KBM-7 (cell line): ENCODE measurements at regions not wholly inside any gene's neighbourhood (a gene's known extent, or its start where the extent isn't known, plus 50 kb on each side); places are given as distances from the start of the nearest gene placed in this dataset.
"Not testable (repeated sequence)": the region's sequence is repeated elsewhere in the genome, so short reads cannot be mapped to it uniquely, and the experiment has no call there.

Source experiments
- DNase-seq: peaks from one replicate; pipeline ENCODE4 v3.0.0-alpha.2; 2015
- in situ Hi-C: fragments of 300-500 bp; cut with MboI; formaldehyde crosslinking; loops from 2 replicates; pipeline ENCODE4 v1.14.3; 2020; ENCODE audit warnings: low sequenced_read_pairs, low pct_unique_long_range_greater_than_20kb, mixed read lengths

DNA sequence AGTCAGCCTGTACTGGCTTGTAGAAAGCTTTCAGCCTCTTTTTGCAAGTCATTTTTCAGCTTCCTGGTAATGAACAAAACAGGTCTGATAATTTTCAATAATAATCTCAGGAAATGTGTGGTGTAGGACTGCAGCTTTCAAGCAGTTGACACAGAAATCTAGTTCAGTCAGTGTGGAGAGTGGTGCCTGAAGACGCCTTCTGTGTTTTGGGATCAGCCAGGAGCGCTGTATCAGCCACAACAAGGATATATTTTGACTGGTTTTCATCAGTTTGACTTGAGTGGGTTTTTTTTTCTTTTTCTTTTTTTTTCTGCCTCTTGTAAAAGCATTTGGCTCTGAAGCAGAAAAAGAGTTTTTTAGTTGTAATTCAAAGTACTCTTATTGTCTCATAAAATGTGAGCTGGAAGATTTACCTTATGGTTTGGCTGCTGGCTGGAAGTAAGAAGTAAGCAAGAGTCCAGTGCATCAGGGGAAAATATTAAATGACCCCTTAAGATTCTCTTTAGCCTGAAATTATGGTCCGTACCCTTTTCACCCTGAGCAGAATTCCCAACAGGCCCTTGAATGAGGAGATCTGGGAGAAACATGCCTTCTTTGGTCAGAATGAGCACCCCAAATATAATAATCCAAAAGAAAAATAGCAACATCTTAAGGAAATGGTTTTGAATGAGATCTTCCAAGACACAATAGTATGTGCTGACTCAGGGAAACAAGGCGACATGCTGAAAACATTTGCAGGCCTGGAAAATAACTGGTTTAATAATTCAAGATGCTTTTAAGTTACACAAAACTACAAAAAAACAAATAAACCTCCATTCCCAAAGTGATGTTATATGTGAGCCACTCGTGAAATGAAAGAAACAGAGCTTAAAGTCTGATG is 332.7 kb upstream of the ADAMTS9 start:
- in situ Hi-C loops, result no loop called here
- no peak for DNase-seq

DNA sequence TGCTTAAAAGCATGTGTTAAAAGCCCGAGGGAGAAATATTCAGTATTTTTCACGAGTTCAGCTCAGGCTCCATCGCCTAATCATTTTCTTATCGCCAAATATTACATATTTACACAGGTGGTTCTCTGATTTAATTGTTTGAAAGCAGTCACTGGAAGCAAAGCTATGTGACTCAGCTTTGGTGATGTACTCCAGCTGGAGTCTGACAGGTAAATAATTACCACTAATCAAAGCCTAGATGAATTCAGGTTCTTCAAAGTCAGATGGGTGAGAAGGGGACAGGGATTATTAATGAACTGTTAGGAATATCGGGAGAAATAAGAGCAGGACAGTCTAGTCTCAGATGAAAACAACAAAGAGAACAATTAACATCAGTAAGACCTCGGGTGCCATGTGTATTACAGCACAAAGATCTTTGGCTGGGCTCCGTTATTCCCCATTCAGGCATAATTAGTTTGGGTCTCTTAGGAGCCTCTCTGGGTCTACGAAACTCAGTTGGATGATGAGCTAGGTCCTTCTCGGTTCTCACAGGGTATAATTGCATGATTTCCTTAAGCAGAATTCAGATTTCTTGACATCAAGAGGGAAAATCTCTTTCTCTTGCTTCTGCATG is 331.7 kb upstream of the ADAMTS9 start:
- in situ Hi-C loops, result no loop called here
- no peak for DNase-seq

- in situ Hi-C loops, result no loop called here
- no peak for DNase-seq
Observed at GRCh38 chr3:65018801-65019200, 331.0 kb upstream of the ADAMTS9 start.

DNA sequence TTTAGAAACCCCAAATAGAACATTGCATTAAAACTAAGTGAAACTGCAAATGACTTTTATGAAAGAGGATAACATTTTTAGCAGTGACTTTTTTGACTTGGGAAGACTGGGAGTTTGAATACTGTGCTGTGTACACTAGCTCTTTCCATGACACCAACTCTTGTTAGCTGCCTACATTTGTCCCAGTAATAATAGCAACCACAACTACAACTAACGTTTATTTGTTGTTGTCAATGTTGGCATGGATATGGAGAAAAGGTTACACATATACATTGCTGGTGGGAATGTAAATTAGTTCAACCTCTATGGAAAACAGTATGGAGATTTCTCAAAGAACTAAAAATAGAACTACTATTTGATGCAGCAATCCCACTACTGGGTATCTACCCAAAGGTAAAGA is 329.6 kb upstream of the ADAMTS9 start:
- DNase-seq, result no peak
- in situ Hi-C loops, result no loop called here

GRCh38 chr3:65015711-65016110 is 327.9 kb upstream of the ADAMTS9 start:
- no peak for DNase-seq
- in situ Hi-C loops, result no loop called here

DNA sequence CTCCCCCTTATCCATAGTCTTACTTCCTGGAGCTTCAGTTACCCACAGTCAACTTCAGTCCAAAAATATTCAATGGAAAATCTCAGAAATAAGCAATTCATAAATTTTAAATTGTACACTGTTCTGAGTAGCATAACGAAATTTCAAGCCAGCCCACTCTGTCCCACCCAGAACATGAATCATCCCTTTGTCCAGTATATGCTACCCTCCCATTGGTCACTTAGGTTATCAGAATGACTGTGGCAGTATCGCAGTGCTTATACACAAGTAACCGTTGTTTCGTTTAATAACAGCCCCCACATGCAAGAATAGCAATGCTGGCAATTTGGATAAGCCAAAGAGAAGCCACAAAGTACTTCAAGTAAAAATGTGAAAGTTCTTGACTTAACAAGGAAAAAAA is 325.3 kb upstream of the ADAMTS9 start:
- DNase-seq, result no peak
- in situ Hi-C loops, result no loop called here

GRCh38 chr3:65006300-65006739 is 318.5 kb upstream of the ADAMTS9 start:
- DNase-seq, result no peak
- in situ Hi-C loops, result no loop called here

- DNase-seq, result no peak
Observed at GRCh38 chr3:65005486-65005885, 317.7 kb upstream of the ADAMTS9 start.

DNA sequence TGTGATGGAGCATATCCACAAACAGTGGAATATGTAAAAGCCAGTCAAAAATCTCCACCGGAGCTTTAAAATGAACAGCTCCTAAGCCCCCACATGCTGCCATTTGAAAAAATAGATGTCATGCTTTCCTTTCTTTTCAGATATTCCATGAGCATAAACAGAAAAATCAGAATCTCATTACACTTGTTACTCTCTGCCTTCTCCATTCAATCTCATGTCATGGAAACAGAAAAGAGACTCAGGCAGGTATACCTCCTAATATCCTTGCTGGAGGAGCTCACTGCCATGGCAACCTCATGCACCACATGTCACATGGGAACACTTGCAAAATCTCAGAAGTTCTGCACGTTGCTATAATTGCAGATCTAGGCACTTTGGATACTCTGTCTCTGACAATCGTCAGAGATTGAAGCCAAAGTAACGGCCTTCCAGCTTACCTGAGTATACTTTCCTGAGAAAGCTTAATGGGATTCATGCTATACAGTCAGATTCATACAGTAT is 317.0 kb upstream of the ADAMTS9 start:
- DNase-seq, result no peak
- in situ Hi-C loops, result no loop called here

More at GRCh38 chr3:65005486-65005885, 317.7 kb upstream of the ADAMTS9 start:
- in situ Hi-C loops, result no loop called here

GRCh38 chr3:65004306-65004705 is 316.5 kb upstream of the ADAMTS9 start:
- in situ Hi-C loops, result no loop called here
- no peak for DNase-seq

GRCh38 chr3:65001119-65001518 is 313.3 kb upstream of the ADAMTS9 start:
- in situ Hi-C loops, DNase-seq: not testable (repeated sequence)

DNA sequence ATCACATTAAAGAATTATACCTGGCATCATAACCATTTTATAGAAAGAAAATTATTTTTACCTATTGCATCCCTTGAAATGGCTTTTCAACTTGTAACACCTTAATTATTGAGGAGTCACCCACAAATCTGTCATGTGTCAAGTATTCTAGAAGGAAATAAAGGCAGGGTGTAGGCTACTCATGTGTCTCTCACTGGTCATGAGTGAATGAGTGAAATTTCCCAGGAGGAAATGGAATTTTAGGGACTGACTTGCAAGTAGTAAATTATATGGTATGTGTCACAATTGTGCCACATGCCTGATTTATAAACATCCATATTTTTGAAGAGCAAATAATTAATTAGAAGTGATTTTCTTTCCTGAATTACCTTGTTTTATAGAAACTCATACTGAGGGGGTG is 310.5 kb upstream of the ADAMTS9 start:
- no peak for DNase-seq
- in situ Hi-C loops, result no loop called here

DNA sequence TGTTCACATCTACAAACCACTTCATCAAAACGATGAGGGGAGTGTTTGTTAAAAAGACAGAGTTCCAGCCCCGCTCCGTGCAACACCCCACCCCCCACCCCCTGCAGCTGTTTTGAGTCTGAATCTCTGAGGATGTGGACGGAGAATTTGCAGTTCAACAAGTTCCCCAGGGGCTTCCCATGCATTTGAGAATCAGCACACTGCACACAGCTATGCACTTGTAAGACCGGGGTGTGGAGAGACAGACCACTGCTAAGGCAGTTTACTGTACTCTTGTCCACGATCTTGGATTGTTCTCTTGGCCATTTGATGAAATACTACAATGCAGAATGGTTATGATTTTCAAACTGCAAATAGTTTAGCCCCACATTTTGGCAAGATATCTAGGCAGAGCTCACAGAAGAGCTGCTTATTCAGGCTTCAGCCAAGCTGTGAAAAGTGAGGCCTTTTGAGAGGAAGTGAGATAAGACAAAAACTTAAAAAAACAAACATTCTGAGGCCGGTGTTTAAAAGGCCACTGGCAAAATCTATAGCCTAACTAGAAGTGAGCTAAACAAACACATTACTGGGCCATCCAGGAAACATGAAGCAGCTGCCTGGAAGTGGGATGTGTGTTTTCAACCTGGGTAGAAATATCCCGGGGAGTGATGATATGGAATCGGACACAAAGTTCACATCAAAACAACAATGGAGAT is 308.2 kb upstream of the ADAMTS9 start:
- in situ Hi-C loops, result no loop called here
- no peak for DNase-seq

GRCh38 chr3:64993781-64994180 is 306.0 kb upstream of the ADAMTS9 start:
- in situ Hi-C loops, result no loop called here
- no peak for DNase-seq

GRCh38 chr3:64992530-64993285 is 304.9 kb upstream of the ADAMTS9 start:
- DNase-seq, result no peak
- in situ Hi-C loops, result no loop called here

- no peak for DNase-seq
- in situ Hi-C loops, result no loop called here
Observed at GRCh38 chr3:64988188-64988587, 300.4 kb upstream of the ADAMTS9 start.

DNA sequence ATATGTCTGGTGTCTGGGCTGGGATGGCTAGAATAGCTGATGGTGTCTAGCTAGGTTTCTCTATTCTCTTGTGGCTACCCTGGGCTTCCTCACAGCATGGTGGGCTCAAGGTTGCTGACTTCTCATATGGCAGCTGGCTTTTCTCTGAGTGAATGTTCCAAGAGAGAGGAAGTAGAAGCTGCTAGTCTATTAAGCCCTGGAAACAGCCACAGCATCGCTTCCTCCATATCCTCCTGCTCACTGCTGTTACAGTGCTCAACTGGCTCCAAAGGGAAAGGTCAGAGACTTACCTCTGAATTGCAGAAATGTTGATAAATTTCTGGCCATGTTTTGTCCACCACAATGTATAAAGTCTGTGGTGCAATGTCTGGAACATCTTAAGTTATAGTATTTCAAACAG is 299.9 kb upstream of the ADAMTS9 start:
- in situ Hi-C loops, result no loop called here

GRCh38 chr3:64985072-64985471 is 297.3 kb upstream of the ADAMTS9 start:
- in situ Hi-C loops, result no loop called here
- DNase-seq, result no peak

More for the DNA sequence above, 299.9 kb upstream of the ADAMTS9 start:
- DNase-seq, result no peak
